SK-N-SH (cell line): ENCODE measurements at regions not wholly inside any gene's neighbourhood (a gene's known extent, or its start where the extent isn't known, plus 50 kb on each side); places are given as distances from the start of the nearest gene placed in this dataset.

Source experiments
- CTCF ChIA-PET: fragments of 300-600, 350-600 bp; formaldehyde crosslinking; extraction: SDS; loops from one replicate; lab custom pipeline; 2021; lab: Yijun Ruan, JAX
- POLR2A ChIA-PET: fragments of 350-600 bp; sonication (Branson Sonifier 250); formaldehyde crosslinking; extraction: SDS; loops from one replicate; lab custom pipeline; 2020; ENCODE audit warnings: antibody characterized with exemption, inconsistent platforms; lab: Yijun Ruan, JAX
- DNase-seq: peaks from one replicate; pipeline ENCODE4 v3.0.0; 2012
- H2AFZ ChIP-seq: fragments of 200-600 bp; sonication (generic); 2 replicates; pipeline ENCODE4 v1.8.1; 2016; ENCODE audit warnings: antibody characterized with exemption, mild to moderate bottlenecking, low read depth
- H3F3A ChIP-seq: fragments of 200-600 bp; sonication (generic); replicated peaks from 2 replicates; pipeline ENCODE3; 2016; ENCODE audit warnings: antibody characterized with exemption, mild to moderate bottlenecking; ENCODE audit not compliant: insufficient read depth
- H3K27ac ChIP-seq, 2 experiments: fragments of 200-500 bp in 1 of 2; fragments of 200-600 bp in 1 of 2; sonication (Bioruptor generic) in 1 of 2; sonication (generic), shearing (Covaris generic) in 1 of 2; 2 replicates each; pipeline versions ENCODE4 v1.5.1 to v1.6.1; 2014 to 2016; ENCODE audit warnings: low read depth in 2 of 2, inconsistent platforms in 1 of 2, low read length in 1 of 2, mild to moderate bottlenecking in 1 of 2, mixed read lengths in 1 of 2
- H3K27me3 ChIP-seq: fragments of 200-600 bp; sonication (generic), shearing (Covaris generic); 2 replicates; pipeline ENCODE4 v1.6.1; 2016; ENCODE audit warnings: mixed run types; ENCODE audit not compliant: insufficient read depth
- H3K36me3 ChIP-seq, 2 experiments: fragments of 200-500 bp in 1 of 2; fragments of 200-600 bp in 1 of 2; sonication (Bioruptor generic) in 1 of 2; sonication (generic) in 1 of 2; replicated peaks in 1 of 2; 2 replicates each; pipeline versions ENCODE3 to v1.5.1; 2014 to 2016; ENCODE audit warnings: low read length in 1 of 2, mild to moderate bottlenecking in 1 of 2; ENCODE audit not compliant: insufficient read depth in 2 of 2, control insufficient read depth in 1 of 2
- H3K4me1 ChIP-seq, 2 experiments: fragments of 200-500 bp in 1 of 2; fragments of 200-600 bp in 1 of 2; sonication (Bioruptor generic) in 1 of 2; sonication (generic), shearing (Covaris generic) in 1 of 2; 2 replicates each; pipeline versions ENCODE4 v1.5.1 to v1.6.1; 2014 to 2016; ENCODE audit warnings: low read depth in 1 of 2, low read length in 1 of 2, mixed run types in 1 of 2; ENCODE audit not compliant: insufficient read depth in 2 of 2, control insufficient read depth in 1 of 2
- H3K4me2 ChIP-seq: fragments of 200-600 bp; sonication (generic), shearing (Covaris generic); 2 replicates; pipeline ENCODE4 v1.6.1; 2017; ENCODE audit warnings: mixed run types
- H3K4me3 ChIP-seq, 2 experiments: fragments of 200-500 bp in 1 of 2; fragments of 200-600 bp in 1 of 2; sonication (Bioruptor generic) in 1 of 2; sonication (generic), shearing (Covaris generic) in 1 of 2; 2 replicates each; pipeline versions ENCODE4 v1.5.1 to v1.8.1; 2014 to 2016; ENCODE audit warnings: low read depth in 2 of 2, inconsistent platforms in 1 of 2, low read length in 1 of 2, mild to moderate bottlenecking in 1 of 2, mixed read lengths in 1 of 2, moderate library complexity in 1 of 2
- H3K79me2 ChIP-seq: fragments of 200-600 bp; sonication (generic); 2 replicates; pipeline ENCODE4 v1.8.1; 2017; ENCODE audit warnings: mild to moderate bottlenecking; ENCODE audit not compliant: insufficient read depth
- H3K9ac ChIP-seq: fragments of 200-600 bp; sonication (generic); 2 replicates; pipeline ENCODE4 v1.6.1; 2017; ENCODE audit warnings: mixed run types
- H3K9me2 ChIP-seq: fragments of 200-600 bp; sonication (generic); 2 replicates; pipeline ENCODE4 v1.6.1; 2017; ENCODE audit warnings: mixed run types
- H3K9me3 ChIP-seq: fragments of 200-600 bp; sonication (generic); 2 replicates; pipeline ENCODE4 v1.6.1; 2017; ENCODE audit warnings: mixed run types, mild to moderate bottlenecking, moderate library complexity
- H4K20me1 ChIP-seq: fragments of 200-600 bp; sonication (generic); 2 replicates; pipeline ENCODE4 v1.6.1; 2017; ENCODE audit warnings: mild to moderate bottlenecking, mixed run types; ENCODE audit not compliant: insufficient read depth
- CTCF ChIP-seq: fragments of 200-600 bp; sonication (generic); IDR thresholded peaks from 2 replicates; pipeline ENCODE4 v1.6.1; 2017; ENCODE audit warnings: antibody characterized with exemption, mild to moderate bottlenecking, moderate library complexity
- ELF1 ChIP-seq: IDR thresholded peaks from 2 replicates; pipeline ENCODE4 v1.4.0; 2012
- FOSL2 ChIP-seq: IDR thresholded peaks from 2 replicates; pipeline ENCODE4 v1.4.0; 2012; ENCODE audit warnings: low read depth, mild to moderate bottlenecking, moderate library complexity, borderline replicate concordance
- FOXJ3 ChIP-seq: sonication (generic); formaldehyde crosslinking; IDR thresholded peaks from 2 replicates; pipeline ENCODE4 v1.5.1; 2020; ENCODE audit warnings: mild to moderate bottlenecking, missing genetic modification reagents
- GABPA ChIP-seq: IDR thresholded peaks from 2 replicates; pipeline ENCODE4 v1.4.0; 2012; ENCODE audit warnings: low read depth, mild to moderate bottlenecking
- IRF3 ChIP-seq: fragments of 150-350 bp; IDR thresholded peaks from 2 replicates; pipeline ENCODE4 v1.6.1; 2016; ENCODE audit warnings: mild to moderate bottlenecking, low read depth, low read length
- JUND ChIP-seq: IDR thresholded peaks from 2 replicates; pipeline ENCODE4 v1.4.0; 2012
- NRF1 ChIP-seq: IDR thresholded peaks from 2 replicates; pipeline ENCODE4 v1.6.1; 2012; ENCODE audit warnings: low read depth, mild to moderate bottlenecking, low read length
- RAD21 ChIP-seq: IDR thresholded peaks from 2 replicates; pipeline ENCODE4 v1.6.1; 2012; ENCODE audit warnings: mild to moderate bottlenecking, low read length
- REST ChIP-seq: IDR thresholded peaks from 2 replicates; pipeline ENCODE4 v1.6.1; 2012; ENCODE audit warnings: mild to moderate bottlenecking, low read depth, low read length, moderate library complexity
- RXRA ChIP-seq: IDR thresholded peaks from 2 replicates; pipeline ENCODE4 v1.4.0; 2012; ENCODE audit warnings: low read depth, mild to moderate bottlenecking, borderline replicate concordance
- SIN3A ChIP-seq: IDR thresholded peaks from 2 replicates; pipeline ENCODE4 v1.6.1; 2012; ENCODE audit warnings: low read depth, mild to moderate bottlenecking, low read length, moderate library complexity, borderline replicate concordance
- TCF12 ChIP-seq: IDR thresholded peaks from 2 replicates; pipeline ENCODE4 v1.4.0; 2012
- ZBTB33 ChIP-seq: IDR thresholded peaks from 2 replicates; pipeline ENCODE4 v1.4.0; 2012; ENCODE audit warnings: low read depth, borderline replicate concordance
- WGBS: methylation state at CpG from one replicate; pipeline ENCODE4 v1.1.6; 2017; ENCODE audit warnings: low lambda C conversion rate; 5-methylcytosine and 5-hydroxymethylcytosine counted together

- no peaks in the 10 kb centered on the region for H3K9me3 ChIP-seq
- H3F3A ChIP-seq, result peaks cover 5% of the 10 kb centered on the region
- no peak for TF ChIP-seq CTCF
- no peak for TF ChIP-seq SIN3A
- no peak for TF ChIP-seq FOXJ3 (CRISPR knock-in tag)
- TF ChIP-seq NRF1, result no peak
- no peak for TF ChIP-seq ZBTB33
- no peak for TF ChIP-seq REST
- TF ChIP-seq ELF1, result no peak
- no peak for TF ChIP-seq RXRA
- TF ChIP-seq GABPA, result no peak
- TF ChIP-seq FOSL2, result no peak
- TF ChIP-seq TCF12, result no peak
- no peak for TF ChIP-seq RAD21
- no peak for TF ChIP-seq JUND
- TF ChIP-seq IRF3, result no peak
- no peak overlapping the region for H3K4me3 ChIP-seq
- POLR2A ChIA-PET, result no interaction called here
- H2AFZ ChIP-seq, result no peak overlapping the region
- no peak overlapping the region for H3K4me2 ChIP-seq
- H3K9ac ChIP-seq, result no peak overlapping the region
- WGBS, result 90% methylated on average over 1 of the region's 1 CpG
- H3K27me3 ChIP-seq, result no peaks in the 10 kb centered on the region
- CTCF ChIA-PET, result interaction anchor here (0.9 kb wide), 1 partner anchor 1167 kb away, joined by 3 read pairs; no protein-coding TSS in a partner anchor
- H3K79me2 ChIP-seq, result no peaks in the 10 kb centered on the region
- no peaks in the 10 kb centered on the region for H3K36me3 ChIP-seq
- DNase-seq, result no peak
- no peaks in the 10 kb centered on the region for H3K4me1 ChIP-seq
- no peaks in the 10 kb centered on the region for H4K20me1 ChIP-seq
- no peak overlapping the region for H3K27ac ChIP-seq
- no peaks in the 10 kb centered on the region for H3K9me2 ChIP-seq
These were observed 319.7 kb downstream of the RAPGEF2 start for GRCh38 chr4:159422626-159423025.
